ENCODE measurements at regions not wholly inside any gene's neighbourhood (a gene's known extent, or its start where the extent isn't known, plus 50 kb on each side); places are given as distances from the start of the nearest gene placed in this dataset.

DNA sequence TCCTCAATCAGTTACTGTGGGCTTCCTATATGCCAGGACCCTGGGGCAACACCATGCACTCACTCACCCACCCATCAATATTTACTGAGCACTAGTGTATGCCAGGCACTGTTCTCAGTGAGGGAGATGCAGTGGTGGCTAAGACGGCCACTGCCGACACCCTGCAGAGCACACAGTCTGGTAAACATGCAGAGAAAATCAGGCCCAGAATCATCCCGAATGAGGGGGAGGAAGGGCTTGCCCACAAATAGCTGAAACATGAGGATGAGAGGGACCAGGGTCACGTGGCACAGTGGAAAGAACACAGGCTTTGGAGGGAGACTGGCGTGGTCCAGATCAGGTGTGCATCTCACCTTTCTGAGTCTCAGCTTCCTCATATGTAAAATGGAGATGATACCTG is 89.2 kb upstream of the IGSF21 start:
- WGBS (ENCODE audit: insufficient coverage), result 56% methylated on average over 4 of the region's 5 CpGs
- Histone ChIP-seq H3K4me1 (ENCODE audit: control insufficient read depth in 2 of 2, insufficient read depth in 2 of 2, low read length in 2 of 2) (peaks cover 0 to 9% of the 10 kb centered on the region in 2 donors), H4K20me1 (ENCODE audit: control insufficient read depth, insufficient read depth, low read length, poor library complexity, severe bottlenecking) (no peaks in the 10 kb centered on the region), H2AFZ (ENCODE audit: insufficient read depth, low read depth, low read length, poor library complexity, severe bottlenecking) (no peak overlapping the region), H3K4me3 (ENCODE audit: control extremely low read depth in 1 of 5, extremely low read depth in 1 of 5, insufficient read depth in 1 of 5, low read depth in 2 of 5, low read length in 4 of 5) (no peak overlapping the region), H3K4me2 (replicated peaks; ENCODE audit: low read depth, low read length, poor library complexity, severe bottlenecking) (no peak overlapping the region), H3K9ac (ENCODE audit: low read length) (no peak overlapping the region), H3K27me3 (replicated peaks in 1 of 4; ENCODE audit: control extremely low read depth in 1 of 4, control insufficient read depth in 3 of 4, insufficient read depth in 4 of 4, low read length in 3 of 4) (peaks cover 0 to 11% (median 2%) of the 10 kb centered on the region in 4 experiments), H3K27ac (ENCODE audit: low read length in 2 of 2) (no peak overlapping the region), H3K36me3 (replicated peaks in 1 of 2; ENCODE audit: control extremely low read depth in 1 of 2, control insufficient read depth in 1 of 2, extremely low read depth in 1 of 2, insufficient read depth in 2 of 2, low read length in 1 of 2) (no peaks in the 10 kb centered on the region), H3K9me3 (ENCODE audit: control extremely low read depth in 1 of 3, control insufficient read depth in 2 of 3, insufficient read depth in 1 of 3, low read length in 2 of 3) (no peaks in the 10 kb centered on the region), H3K79me2 (ENCODE audit: control insufficient read depth, insufficient read depth, low read length) (no peaks in the 10 kb centered on the region)
- intact Hi-C loops (cut with micrococcal nuclease), result no loop called here
- POLR2A ChIA-PET, result no interaction called here
- H3K4me1 Mint-ChIP-seq, result peaks cover 4% of the 10 kb centered on the region
- no peak for TF ChIP-seq EZH2 (IDR thresholded peaks at IDR 0.05; ENCODE audit: borderline replicate concordance, insufficient read depth, low read depth, low read length, poor library complexity, severe bottlenecking)
- H3K4me3 Mint-ChIP-seq, result no peak overlapping the region
- CTCF ChIA-PET, result no interaction called here
- peaks cover 40% of the 10 kb centered on the region for H3K27me3 Mint-ChIP-seq
- ATAC-seq (ENCODE audit: low read depth) (no peak), DNase-seq (no peak)
- H3K9me3 Mint-ChIP-seq (ENCODE audit: insufficient read depth), result no peaks in the 10 kb centered on the region
- no peak overlapping the region for H3K27ac Mint-ChIP-seq

DNA sequence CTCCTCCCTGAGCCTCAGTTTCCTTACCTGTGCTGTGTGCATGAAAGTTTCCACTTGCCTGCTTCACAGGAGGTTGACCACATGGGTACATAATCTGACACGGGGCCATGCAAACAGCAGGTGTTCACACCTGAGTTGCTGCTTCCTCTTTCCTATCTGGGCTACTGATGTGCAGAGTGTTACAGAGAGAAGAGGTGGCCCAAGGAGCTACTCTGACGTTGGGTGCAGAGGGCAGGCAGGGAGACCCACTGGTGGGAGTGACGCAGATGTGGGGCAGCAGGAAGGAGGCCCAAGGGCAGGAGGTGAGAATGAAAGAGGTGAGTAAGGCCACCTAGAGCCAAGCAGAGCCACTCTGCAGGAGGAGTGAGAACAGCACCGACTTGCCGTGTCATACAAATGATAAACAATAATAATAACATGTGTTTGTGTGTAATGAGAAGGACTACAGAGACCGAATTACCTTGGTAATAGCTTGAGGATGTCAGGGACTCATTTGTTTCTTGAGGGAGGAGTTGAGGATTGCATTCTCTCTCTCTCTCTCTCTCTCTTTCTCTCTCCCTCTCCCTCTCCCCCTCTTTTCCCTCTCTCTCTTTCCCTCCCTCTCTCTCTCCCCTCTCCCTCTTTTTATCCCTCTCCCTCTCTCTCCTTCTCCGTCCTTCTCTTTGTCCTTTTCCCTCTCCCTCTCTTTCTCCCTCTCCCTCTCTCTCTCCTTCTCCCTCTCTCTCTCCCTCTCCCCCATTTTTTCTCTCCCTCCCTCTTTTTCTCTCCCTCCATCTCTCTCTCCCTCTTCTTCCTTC is 87.4 kb upstream of the IGSF21 start:
- H3K79me2 ChIP-seq (ENCODE audit: control insufficient read depth, insufficient read depth, low read length), result no peaks in the 10 kb centered on the region
- no peaks in the 10 kb centered on the region for H3K36me3 ChIP-seq (replicated peaks in 1 of 2; ENCODE audit: control extremely low read depth in 1 of 2, control insufficient read depth in 1 of 2, extremely low read depth in 1 of 2, insufficient read depth in 2 of 2, low read length in 1 of 2)
- DNase-seq (peak; percentile 12), ATAC-seq (ENCODE audit: low read depth) (no peak)
- no peak overlapping the region for H3K27ac ChIP-seq (ENCODE audit: low read length in 2 of 2)
- 38% methylated on average over 2 of the region's 7 CpGs for WGBS (ENCODE audit: insufficient coverage)
- H3K27ac Mint-ChIP-seq, result no peak overlapping the region
- H3K9me3 ChIP-seq (ENCODE audit: control extremely low read depth in 1 of 3, control insufficient read depth in 2 of 3, insufficient read depth in 1 of 3, low read length in 2 of 3), result no peaks in the 10 kb centered on the region
- ChIA-PET POLR2A (no interaction called here), CTCF (no interaction called here)
- TF ChIP-seq EZH2 (IDR thresholded peaks at IDR 0.05; ENCODE audit: borderline replicate concordance, insufficient read depth, low read depth, low read length, poor library complexity, severe bottlenecking), result no peak
- TF ChIP-seq, protein P1, sequence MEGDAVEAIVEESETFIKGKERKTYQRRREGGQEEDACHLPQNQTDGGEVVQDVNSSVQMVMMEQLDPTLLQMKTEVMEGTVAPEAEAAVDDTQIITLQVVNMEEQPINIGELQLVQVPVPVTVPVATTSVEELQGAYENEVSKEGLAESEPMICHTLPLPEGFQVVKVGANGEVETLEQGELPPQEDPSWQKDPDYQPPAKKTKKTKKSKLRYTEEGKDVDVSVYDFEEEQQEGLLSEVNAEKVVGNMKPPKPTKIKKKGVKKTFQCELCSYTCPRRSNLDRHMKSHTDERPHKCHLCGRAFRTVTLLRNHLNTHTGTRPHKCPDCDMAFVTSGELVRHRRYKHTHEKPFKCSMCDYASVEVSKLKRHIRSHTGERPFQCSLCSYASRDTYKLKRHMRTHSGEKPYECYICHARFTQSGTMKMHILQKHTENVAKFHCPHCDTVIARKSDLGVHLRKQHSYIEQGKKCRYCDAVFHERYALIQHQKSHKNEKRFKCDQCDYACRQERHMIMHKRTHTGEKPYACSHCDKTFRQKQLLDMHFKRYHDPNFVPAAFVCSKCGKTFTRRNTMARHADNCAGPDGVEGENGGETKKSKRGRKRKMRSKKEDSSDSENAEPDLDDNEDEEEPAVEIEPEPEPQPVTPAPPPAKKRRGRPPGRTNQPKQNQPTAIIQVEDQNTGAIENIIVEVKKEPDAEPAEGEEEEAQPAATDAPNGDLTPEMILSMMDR (IDR thresholded peaks at IDR 0.05), result no peak
- H3K4me3 ChIP-seq (ENCODE audit: control extremely low read depth in 1 of 5, extremely low read depth in 1 of 5, insufficient read depth in 1 of 5, low read depth in 2 of 5, low read length in 4 of 5), result no peak overlapping the region
- H3K4me2 ChIP-seq (replicated peaks; ENCODE audit: low read depth, low read length, poor library complexity, severe bottlenecking), result no peak overlapping the region
- intact Hi-C loops (cut with micrococcal nuclease), result no loop called here
- H3K4me3 Mint-ChIP-seq, result no peak overlapping the region
- H4K20me1 ChIP-seq (ENCODE audit: control insufficient read depth, insufficient read depth, low read length, poor library complexity, severe bottlenecking), result no peaks in the 10 kb centered on the region
- H3K27me3 ChIP-seq (replicated peaks in 1 of 4; ENCODE audit: control extremely low read depth in 1 of 4, control insufficient read depth in 3 of 4, insufficient read depth in 4 of 4, low read length in 3 of 4), result peaks cover 0 to 14% (median 2%) of the 10 kb centered on the region in 4 experiments
- H3K4me1 ChIP-seq (ENCODE audit: control insufficient read depth in 2 of 2, insufficient read depth in 2 of 2, low read length in 2 of 2), result peaks cover 0 to 9% of the 10 kb centered on the region in 2 donors
- H2AFZ ChIP-seq (ENCODE audit: insufficient read depth, low read depth, low read length, poor library complexity, severe bottlenecking), result no peak overlapping the region
- H3K9me3 Mint-ChIP-seq (ENCODE audit: insufficient read depth), result no peaks in the 10 kb centered on the region
- H3K9ac ChIP-seq (ENCODE audit: low read length), result no peak overlapping the region
- H3K4me1 Mint-ChIP-seq, result peaks cover 4% of the 10 kb centered on the region
- peaks cover 39% of the 10 kb centered on the region for H3K27me3 Mint-ChIP-seq
